Effector CD4-positive, alpha-beta T cell (primary cell): ENCODE measurements at regions not wholly inside any gene's neighbourhood (a gene's known extent, or its start where the extent isn't known, plus 50 kb on each side); places are given as distances from the start of the nearest gene placed in this dataset.
"Not testable (repeated sequence)": the region's sequence is repeated elsewhere in the genome, so short reads cannot be mapped to it uniquely, and the experiment has no call there.

ENCODE experiments used
- DNase-seq: peaks from one replicate; pipeline ENCODE4 v3.0.0-alpha.2; 2020

DNA sequence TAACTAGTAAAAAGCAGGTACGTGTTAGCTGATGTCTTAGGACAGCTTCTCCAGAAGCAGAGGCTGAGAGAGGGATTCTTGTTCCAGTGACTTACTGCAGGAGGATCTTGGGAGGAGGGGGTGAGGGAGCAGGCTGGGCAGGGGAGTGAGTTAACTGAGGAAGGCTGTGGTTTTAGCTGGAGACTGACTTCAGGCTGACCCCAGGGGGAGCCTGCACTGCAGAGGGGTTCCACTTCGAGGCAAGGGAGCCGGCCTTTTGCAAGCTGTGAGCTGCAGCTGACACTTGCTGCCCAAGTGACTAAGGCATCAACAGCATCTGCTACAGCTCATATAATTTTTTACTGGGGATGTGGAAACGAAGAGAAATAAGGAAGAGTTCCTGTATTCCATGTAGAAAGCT lies 50.4 kb upstream of the SOD1 start:
- DNase-seq = no peak

- DNase-seq = no peak
These were observed 51.7 kb upstream of the SOD1 start for GRCh38 chr21:31607791-31608190.

- DNase-seq = no peak
These were observed 53.2 kb upstream of the SOD1 start for GRCh38 chr21:31606081-31606874.

DNA sequence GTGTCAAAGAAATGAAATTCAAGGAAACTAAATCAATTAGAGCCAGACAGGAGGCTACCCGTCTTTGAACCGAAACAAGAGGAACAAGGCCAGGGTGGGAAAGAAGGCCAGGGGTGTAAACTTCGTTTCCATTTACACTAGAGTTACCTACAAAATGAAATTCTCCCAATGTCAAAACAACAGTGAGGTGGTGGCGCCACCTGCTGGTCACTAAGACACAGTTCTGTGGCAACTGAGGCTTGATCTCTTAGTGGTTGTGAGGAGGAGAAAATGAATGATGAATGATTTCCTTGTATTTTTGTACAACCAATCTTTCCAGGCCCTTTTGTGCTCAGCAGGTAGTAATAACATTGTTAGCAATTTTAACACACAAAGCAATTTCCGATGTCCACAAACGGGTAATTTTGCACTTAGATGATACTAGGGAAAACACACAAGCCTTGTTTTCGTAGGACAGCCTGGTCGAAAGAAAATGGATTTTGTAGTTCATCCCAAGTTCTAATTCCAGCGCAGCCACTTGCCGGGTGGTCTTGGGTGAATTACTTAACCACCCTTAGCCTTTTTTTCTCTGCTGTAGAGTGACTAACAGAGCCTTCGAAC lies 54.8 kb upstream of the SOD1 start:
- peak; percentile 63 for DNase-seq

DNA sequence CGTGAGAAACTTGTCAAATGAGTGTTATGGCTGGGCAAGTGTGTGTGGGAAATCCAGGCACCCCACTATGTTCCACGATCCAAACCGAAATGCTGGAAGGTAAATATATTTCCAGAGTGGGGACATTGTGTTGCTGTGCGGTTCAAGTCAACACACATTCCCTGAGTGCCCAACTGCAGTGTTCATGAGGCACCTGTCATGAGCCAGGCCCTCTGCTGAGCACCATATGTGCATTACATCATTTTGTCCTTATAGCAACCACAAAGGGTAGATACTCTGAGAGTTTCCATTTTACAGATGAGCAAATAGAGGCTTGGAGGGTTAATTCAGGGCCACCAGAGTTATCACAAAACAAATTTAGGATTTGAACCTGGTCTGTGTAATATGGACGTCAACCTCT lies 59.9 kb upstream of the SOD1 start:
- no peak for DNase-seq

GRCh38 chr21:31599013-31599412 lies 60.5 kb upstream of the SOD1 start:
- no peak for DNase-seq

GRCh38 chr21:31597683-31598082 lies 61.8 kb upstream of the SOD1 start:
- no peak for DNase-seq

DNA sequence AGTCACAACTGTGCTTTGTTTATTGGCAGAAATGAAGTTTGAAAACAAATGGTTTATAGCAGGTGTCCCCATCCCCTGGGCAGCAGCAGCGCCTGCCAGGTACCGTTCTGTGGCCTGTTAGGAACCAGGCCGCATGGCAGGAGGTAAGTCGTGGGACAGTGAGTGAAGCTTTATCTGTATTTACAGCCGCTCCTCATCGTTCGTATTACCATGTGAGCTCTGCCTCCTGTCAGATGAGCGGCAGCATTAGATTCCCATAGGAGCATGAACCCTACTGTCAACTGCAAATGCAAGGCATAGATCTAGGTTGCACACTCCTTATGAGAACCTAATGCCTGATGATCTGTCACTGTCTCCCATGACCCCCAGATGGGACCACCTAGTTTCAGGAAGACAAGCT lies 63.4 kb upstream of the SOD1 start:
- DNase-seq = no peak

DNA sequence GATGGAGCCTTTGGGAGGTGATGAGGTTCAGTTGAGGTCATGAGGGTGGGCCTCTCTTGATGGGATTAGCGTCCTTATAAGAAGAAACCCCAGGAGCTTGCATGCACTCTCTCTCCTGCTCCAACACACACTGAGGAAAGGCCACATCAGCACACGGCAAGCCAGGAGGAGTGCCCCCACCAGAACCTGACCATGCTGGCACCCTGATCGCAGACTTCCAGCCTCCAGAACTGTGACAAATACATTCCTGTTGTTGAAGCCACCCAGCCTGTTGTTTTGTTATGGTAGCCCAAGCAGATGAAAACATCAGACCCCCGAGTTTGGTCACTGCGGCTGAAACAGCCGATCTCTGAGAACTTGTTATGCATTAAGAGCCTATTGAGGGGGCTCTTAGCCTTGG lies 64.8 kb upstream of the SOD1 start:
- DNase-seq = no peak

GRCh38 chr21:31594279-31594678 lies 65.2 kb upstream of the SOD1 start:
- DNase-seq = no peak

GRCh38 chr21:31592963-31593560 lies 66.4 kb upstream of the SOD1 start:
- DNase-seq = no peak

- DNase-seq = no peak
These were observed 67.0 kb upstream of the SOD1 start for GRCh38 chr21:31592516-31592915.

- DNase-seq = no peak
These were observed 69.7 kb upstream of the SOD1 start for GRCh38 chr21:31589820-31590219.

- DNase-seq = no peak
These were observed 73.4 kb upstream of the SOD1 start for GRCh38 chr21:31586118-31586517.

DNA sequence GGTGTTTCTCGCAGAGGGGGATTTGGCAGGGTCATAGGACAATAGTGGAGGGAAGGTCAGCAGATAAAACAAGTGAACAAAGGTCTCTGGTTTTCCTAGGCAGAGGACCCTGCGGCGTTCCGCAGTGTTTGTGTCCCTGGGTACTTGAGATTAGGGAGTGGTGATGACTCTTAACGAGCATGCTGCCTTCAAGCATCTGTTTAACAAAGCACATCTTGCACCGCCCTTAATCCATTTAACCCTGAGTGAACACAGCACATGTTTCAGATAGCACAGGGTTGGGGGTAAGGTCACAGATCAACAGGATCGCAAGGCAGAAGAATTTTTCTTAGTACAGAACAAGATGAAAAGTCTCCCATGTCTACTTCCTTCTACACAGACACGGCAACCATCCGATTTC lies 75.6 kb upstream of the SOD1 start:
- not testable (repeated sequence) for DNase-seq

- no peak for DNase-seq
These were observed 76.0 kb upstream of the SOD1 start for GRCh38 chr21:31583498-31583897.

- DNase-seq = peak; percentile 67
These were observed 78.6 kb upstream of the SOD1 start for GRCh38 chr21:31580866-31581276.

DNA sequence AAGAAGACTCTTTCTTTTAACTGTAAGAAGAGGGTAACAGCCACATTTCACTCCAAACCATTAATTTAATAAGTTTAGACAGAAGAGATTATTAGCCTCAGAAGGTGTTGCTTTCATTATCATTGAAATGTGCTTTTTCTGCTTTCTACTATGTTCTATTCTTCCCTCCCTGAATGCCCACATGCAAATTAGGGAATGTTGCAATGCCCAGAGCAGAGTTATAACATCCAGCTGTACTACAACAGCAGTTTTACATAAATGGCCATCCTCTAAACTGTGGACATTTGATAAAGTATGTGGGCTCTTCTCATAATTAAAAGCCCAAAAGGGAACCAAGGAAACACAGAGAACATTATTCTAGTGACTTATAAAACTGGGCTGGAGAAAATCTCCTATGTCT lies 82.2 kb upstream of the SOD1 start:
- DNase-seq = no peak

GRCh38 chr21:31576428-31576827 lies 83.1 kb upstream of the SOD1 start:
- DNase-seq = no peak

DNA sequence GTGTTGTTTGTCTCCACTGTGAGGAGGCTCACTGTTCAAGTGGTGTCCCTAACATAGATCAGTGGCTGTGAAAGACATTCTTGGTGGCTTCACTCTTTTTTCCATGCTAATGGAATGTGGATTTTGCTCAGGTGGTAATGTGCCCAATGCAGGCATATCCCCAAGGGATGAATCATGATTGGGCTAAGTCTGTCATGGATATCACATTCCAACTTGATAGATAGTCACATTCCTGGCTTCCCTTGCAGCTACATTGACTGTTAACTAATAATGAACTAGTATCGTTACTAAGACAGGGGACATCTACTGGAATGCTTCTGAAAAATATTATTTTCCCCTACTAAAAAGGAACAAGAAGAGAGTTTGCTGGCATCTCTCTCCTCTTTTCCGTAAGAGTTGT lies 86.3 kb upstream of the SOD1 start:
- DNase-seq = no peak

DNA sequence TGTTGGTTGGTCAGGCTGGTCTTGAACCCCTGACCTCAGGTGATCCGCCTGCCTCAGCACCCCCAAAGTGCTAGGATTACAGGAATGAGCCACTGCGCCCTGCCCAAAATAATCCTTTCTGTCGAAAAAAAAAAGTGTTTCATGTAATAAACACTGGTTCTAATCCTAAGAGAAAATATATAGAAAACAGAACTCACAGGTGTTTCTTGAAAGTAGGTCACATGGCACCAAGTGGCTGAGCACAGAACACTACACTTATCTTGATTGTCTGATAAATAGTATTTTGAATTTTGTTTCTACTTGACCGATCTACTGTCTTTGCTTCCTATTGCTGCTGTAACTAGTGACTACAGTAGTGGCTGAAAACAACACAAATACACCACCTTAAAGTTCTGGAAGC lies 87.6 kb upstream of the SOD1 start:
- DNase-seq = no peak

GRCh38 chr21:31570824-31571566 lies 88.5 kb upstream of the SOD1 start:
- no peak for DNase-seq

DNA sequence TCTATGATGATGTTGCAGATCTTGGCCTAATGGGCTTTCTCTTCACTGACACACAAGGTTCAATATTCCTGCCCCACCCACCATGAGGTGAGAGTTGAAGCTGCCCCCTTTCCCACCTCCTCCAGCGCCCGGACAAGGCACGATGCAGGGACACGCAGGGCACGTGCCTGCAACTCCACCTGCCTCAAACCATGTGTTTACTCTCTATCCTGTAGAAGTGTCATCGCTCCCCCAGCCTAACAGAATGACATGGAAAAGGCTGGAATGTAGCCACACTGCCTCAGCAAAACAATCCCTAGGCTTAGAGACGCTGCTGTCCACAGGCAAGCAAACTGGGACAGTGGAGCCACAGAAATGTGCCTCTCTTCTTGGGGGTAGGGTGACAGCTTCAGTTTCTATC lies 92.9 kb upstream of the SOD1 start:
- no peak for DNase-seq

- no peak for DNase-seq
These were observed 93.4 kb upstream of the SOD1 start for GRCh38 chr21:31566064-31566463.
